Esophagus squamous epithelium (tissue), 5 donors: ENCODE measurements at regions not wholly inside any gene's neighbourhood (a gene's known extent, or its start where the extent isn't known, plus 50 kb on each side); places are given as distances from the start of the nearest gene placed in this dataset.
"Not testable (repeated sequence)": the region's sequence is repeated elsewhere in the genome, so short reads cannot be mapped to it uniquely, and the experiment has no call there.

ENCODE experiments used
- DNase-seq: peaks from one replicate; lab custom pipeline; 2025; lab: John Stamatoyannopoulos, UW
- H3K27ac ChIP-seq, 4 donors: fragments of 200-600 bp; sonication (generic); one replicate each; pipeline ENCODE4 v1.5.1; 2016 to 2019; ENCODE audit warnings: mild to moderate bottlenecking in 1 of 4
- H3K27me3 ChIP-seq, 4 donors: fragments of 200-600 bp; sonication (generic); 1 replicate in 3 of 4; 2 replicates in 1 of 4; pipeline versions ENCODE4 v1.5.1 to v1.6.0; 2017 to 2021; ENCODE audit warnings: antibody characterized with exemption in 1 of 4
- H3K36me3 ChIP-seq, 3 donors: fragments of 200-600 bp; sonication (generic); one replicate each; pipeline ENCODE4 v1.5.1; 2016 to 2019
- H3K4me1 ChIP-seq, 3 donors: fragments of 200-600 bp; sonication (generic); one replicate each; pipeline ENCODE4 v1.5.1; 2017 to 2019
- H3K4me3 ChIP-seq, 4 donors: fragments of 200-600 bp; sonication (generic); 1 replicate in 3 of 4; 2 replicates in 1 of 4; pipeline ENCODE4 v1.5.1; 2016 to 2019; ENCODE audit warnings: mild to moderate bottlenecking in 2 of 4, moderate library complexity in 1 of 4
- H3K9me3 ChIP-seq, 3 donors: fragments of 200-600 bp; sonication (generic); one replicate each; pipeline ENCODE4 v1.5.1; 2016 to 2019
- POLR2A ChIP-seq, 4 donors: fragments of 450-650 bp; IDR thresholded peaks; one replicate each; pipeline ENCODE4 v1.6.1; 2017; ENCODE audit warnings: antibody characterized with exemption in 4 of 4, mild to moderate bottlenecking in 4 of 4, moderate library complexity in 3 of 4
- WGBS, 2 donors: methylation state at CpG; one replicate each; pipeline ENCODE4 v1.1.5; 2018; 5-methylcytosine and 5-hydroxymethylcytosine counted together
- intact Hi-C: fragments of 100-400 bp; cut with DNase I; formaldehyde crosslinking; loops from one replicate; pipeline ENCODE4 v1.15.0; 2022
- TF ChIP-seq, protein P1 (sequence below), 6 experiments: fragments of 450-650 bp in 4 of 6; fragments of 200-600 bp in 2 of 6; sonication (generic) in 2 of 6; IDR thresholded peaks; one replicate each; pipeline ENCODE4 v1.5.1; 2016 to 2019; ENCODE audit warnings: antibody characterized with exemption in 6 of 6, mild to moderate bottlenecking in 4 of 6, moderate library complexity in 4 of 6
- donor health status: DM: yes; HTN: yes; CAD: no.

DNA sequence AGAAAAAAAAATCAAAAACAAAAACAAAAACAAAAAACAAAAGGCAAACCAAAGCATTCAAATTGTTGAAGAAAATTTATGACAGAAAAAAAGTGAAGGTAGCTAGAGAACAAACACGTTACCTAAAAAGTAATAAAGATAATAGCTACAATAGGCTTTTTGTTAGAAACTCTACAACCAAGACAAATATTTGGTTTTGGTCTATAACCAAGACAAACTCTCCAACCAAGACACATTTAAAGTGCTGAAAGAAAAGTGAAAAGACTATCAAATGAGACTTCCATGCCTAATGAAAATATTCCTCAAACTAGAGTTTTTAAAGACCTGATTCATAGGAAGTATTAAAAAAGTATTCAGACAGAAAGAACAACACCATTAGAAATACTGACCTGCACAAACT, 391.9 kb upstream of the NDST4 start:
- Histone ChIP-seq H3K27me3 (no peaks in the 10 kb centered on the region), H3K9me3 (no peaks in the 10 kb centered on the region), H3K4me1 (no peaks in the 10 kb centered on the region), H3K27ac (no peak overlapping the region), H3K36me3 (no peaks in the 10 kb centered on the region), H3K4me3 (no peak overlapping the region)
- 14 to 42% methylated on average over 1 of the region's 1 CpG for WGBS, 2 donors
- no peak for DNase-seq
- TF ChIP-seq POLR2A (IDR thresholded peaks at IDR 0.05): no peak
- TF ChIP-seq, protein P1, sequence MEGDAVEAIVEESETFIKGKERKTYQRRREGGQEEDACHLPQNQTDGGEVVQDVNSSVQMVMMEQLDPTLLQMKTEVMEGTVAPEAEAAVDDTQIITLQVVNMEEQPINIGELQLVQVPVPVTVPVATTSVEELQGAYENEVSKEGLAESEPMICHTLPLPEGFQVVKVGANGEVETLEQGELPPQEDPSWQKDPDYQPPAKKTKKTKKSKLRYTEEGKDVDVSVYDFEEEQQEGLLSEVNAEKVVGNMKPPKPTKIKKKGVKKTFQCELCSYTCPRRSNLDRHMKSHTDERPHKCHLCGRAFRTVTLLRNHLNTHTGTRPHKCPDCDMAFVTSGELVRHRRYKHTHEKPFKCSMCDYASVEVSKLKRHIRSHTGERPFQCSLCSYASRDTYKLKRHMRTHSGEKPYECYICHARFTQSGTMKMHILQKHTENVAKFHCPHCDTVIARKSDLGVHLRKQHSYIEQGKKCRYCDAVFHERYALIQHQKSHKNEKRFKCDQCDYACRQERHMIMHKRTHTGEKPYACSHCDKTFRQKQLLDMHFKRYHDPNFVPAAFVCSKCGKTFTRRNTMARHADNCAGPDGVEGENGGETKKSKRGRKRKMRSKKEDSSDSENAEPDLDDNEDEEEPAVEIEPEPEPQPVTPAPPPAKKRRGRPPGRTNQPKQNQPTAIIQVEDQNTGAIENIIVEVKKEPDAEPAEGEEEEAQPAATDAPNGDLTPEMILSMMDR (IDR thresholded peaks at IDR 0.05): no peak
- intact Hi-C loops: no loop called here

DNA sequence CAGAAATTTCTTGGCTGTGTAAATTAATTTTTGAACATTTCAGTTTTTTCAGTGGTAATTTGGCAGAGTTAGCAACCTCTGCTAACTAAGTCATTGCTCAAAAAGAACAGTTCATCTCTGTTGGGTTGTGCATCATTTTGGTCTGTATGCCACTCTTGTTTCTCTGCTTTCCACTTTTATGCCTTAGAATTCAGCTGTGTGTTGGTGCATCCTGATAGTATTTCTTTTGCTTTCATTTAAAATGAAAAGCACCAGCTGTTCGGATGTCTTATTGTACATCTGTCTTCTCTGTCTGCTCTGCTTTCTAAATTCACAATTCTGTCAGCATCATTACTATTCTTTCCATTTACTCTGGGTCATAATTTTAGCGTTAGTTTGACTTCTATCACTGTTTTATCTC, 388.2 kb upstream of the NDST4 start:
- no peak for DNase-seq
- WGBS, 2 donors: 40 to 50% methylated on average over 2 of the region's 2 CpGs

DNA sequence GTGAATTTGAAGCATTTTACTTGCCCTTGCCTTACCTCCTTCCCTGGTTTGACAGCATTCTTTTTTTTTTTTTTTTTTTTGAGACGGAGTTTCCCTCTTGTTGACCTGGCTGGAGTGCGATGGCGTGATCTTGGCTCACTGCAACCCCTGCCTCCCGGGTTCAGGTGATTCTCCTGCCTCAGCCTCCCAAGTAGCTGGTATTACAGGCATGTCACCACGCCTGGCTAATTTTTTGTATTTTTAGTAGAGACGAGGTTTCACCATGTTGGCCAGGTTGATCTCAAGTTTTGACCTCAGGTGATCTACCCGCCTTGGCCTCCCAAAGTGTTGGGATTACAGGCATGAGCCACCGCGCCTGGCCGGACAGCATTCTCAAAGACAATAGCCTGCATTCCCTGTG, 380.4 kb upstream of the NDST4 start:
- H3K4me1 ChIP-seq, H3K27me3 ChIP-seq, intact Hi-C loops, H3K27ac ChIP-seq, H3K36me3 ChIP-seq, H3K9me3 ChIP-seq, H3K4me3 ChIP-seq, DNase-seq: not testable (repeated sequence)
- 89 to 94% methylated on average over 9 to 10 of the region's 10 CpGs for WGBS, 2 donors

More for the DNA sequence above, 388.2 kb upstream of the NDST4 start:
- H3K27me3 ChIP-seq: no peaks in the 10 kb centered on the region
- H3K36me3 ChIP-seq: no peaks in the 10 kb centered on the region
- no peak overlapping the region for H3K4me3 ChIP-seq
- no peaks in the 10 kb centered on the region for H3K9me3 ChIP-seq
- intact Hi-C loops: no loop called here
- no peaks in the 10 kb centered on the region for H3K4me1 ChIP-seq
- H3K27ac ChIP-seq: no peak overlapping the region
- TF ChIP-seq, protein P1 (IDR thresholded peaks at IDR 0.05): no peak
- TF ChIP-seq POLR2A (IDR thresholded peaks at IDR 0.05): no peak

DNA sequence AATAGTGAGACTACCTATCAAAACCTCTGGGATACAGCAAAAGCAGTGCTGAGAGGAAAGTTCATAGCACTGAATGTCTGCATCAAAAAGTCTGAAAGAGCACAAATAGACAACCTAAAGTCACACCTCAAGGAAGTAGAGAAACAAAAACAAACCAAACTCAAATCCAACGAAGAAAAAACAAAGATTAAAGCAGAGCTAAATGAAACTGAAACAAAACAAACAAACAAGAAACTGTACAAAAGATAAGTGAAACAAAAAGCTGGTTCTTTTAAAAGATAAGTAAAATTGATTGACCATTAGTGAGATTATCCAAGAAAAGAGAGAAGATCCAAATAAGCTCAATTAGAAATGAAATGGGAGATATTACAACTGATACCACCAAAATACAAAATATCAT, 378.3 kb upstream of the NDST4 start:
- WGBS, 2 donors: 12 to 22% methylated on average over 1 of the region's 1 CpG
- intact Hi-C loops: no loop called here
- H3K4me3 ChIP-seq: no peak overlapping the region
- H3K4me1 ChIP-seq: no peaks in the 10 kb centered on the region
- H3K27ac ChIP-seq: no peak overlapping the region
- DNase-seq: no peak
- no peak for TF ChIP-seq POLR2A (IDR thresholded peaks at IDR 0.05)
- H3K36me3 ChIP-seq: no peaks in the 10 kb centered on the region
- no peaks in the 10 kb centered on the region for H3K27me3 ChIP-seq
- no peaks in the 10 kb centered on the region for H3K9me3 ChIP-seq

DNA sequence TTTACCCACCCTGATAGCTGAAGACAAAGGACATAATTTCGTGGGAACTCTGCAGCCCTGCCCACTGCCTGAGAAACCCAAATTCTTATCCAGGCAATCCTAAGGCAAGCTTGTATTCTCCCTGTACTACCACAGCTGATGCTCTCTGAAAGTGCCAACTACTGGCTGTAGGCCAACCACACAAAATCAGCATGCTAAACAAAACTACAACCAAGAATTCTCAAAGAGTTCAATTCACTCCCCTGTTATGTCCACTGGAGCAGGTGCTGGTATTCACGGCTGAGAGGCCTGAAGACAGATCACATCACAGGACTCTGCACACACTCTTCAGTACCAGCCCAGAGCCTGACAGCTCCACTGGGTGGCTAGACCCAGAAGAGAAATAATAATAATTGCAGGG, 375.9 kb upstream of the NDST4 start:
- Histone ChIP-seq H3K9me3 (no peaks in the 10 kb centered on the region), H3K27ac (no peak overlapping the region), H3K4me1 (no peaks in the 10 kb centered on the region), H3K36me3 (no peaks in the 10 kb centered on the region), H3K27me3 (no peaks in the 10 kb centered on the region), H3K4me3 (no peak overlapping the region)
- TF ChIP-seq, protein P1 (IDR thresholded peaks at IDR 0.05): no peak
- TF ChIP-seq POLR2A (IDR thresholded peaks at IDR 0.05): no peak
- 54 to 60% methylated on average over 1 to 2 of the region's 2 CpGs for WGBS, 2 donors
- no peak for DNase-seq
- intact Hi-C loops: no loop called here

DNA sequence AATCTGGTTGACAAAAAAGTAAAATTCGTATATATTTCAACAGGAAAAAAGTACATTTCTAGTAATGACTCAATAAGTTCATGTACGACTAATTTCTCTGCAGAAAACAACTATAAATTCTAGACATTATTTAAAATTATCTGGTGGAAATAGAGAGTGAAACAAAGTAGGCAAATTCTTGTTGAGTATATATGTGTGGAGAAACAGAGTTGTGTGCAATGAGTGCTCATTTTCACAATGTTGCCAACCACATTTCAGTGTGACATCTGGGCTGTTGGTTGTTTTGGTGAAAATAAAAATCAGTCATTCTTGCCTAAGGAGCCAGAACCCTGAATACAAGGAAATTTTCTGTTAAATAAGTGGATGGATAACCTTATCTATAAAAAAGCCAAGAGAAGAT, 372.0 kb upstream of the NDST4 start:
- no peak for DNase-seq
- intact Hi-C loops: no loop called here
- H3K27ac ChIP-seq: no peak overlapping the region
- no peak overlapping the region for H3K4me3 ChIP-seq
- no peaks in the 10 kb centered on the region for H3K27me3 ChIP-seq
- WGBS, 2 donors: 57 to 63% methylated on average over 2 of the region's 2 CpGs
- no peaks in the 10 kb centered on the region for H3K36me3 ChIP-seq
- H3K9me3 ChIP-seq: no peaks in the 10 kb centered on the region
- H3K4me1 ChIP-seq: no peaks in the 10 kb centered on the region
- TF ChIP-seq POLR2A (IDR thresholded peaks at IDR 0.05): no peak
- TF ChIP-seq, protein P1 (IDR thresholded peaks at IDR 0.05): no peak
